ENCODE measurements at regions not wholly inside any gene's neighbourhood (a gene's known extent, or its start where the extent isn't known, plus 50 kb on each side); places are given as distances from the start of the nearest gene placed in this dataset.

GRCh38 chr9:29850664-29851063 is 2277.4 kb upstream of the C9orf72 start:
- Histone ChIP-seq H2BK15ac (ENCODE audit: low read depth, low read length) (no peak overlapping the region), H2AFZ (replicated peaks; ENCODE audit: low read length, poor library complexity) (no peak overlapping the region), H4K20me1 (ENCODE audit: insufficient read depth, low read length) (no peaks in the 10 kb centered on the region), H3K56ac (ENCODE audit: extremely low read depth, insufficient read depth, low read length) (no peak overlapping the region), H4K8ac (ENCODE audit: low read depth in 2 of 2, low read length in 2 of 2) (no peak overlapping the region), H3K14ac (replicated peaks; ENCODE audit: low read depth, low read length) (no peak overlapping the region), H2BK20ac (ENCODE audit: low read depth, low read length) (no peak overlapping the region), H3K27me3 (ENCODE audit: control insufficient read depth, insufficient read depth, low read length) (no peaks in the 10 kb centered on the region), H3K79me1 (ENCODE audit: low read depth in 1 of 2, low read length in 2 of 2) (no peaks in the 10 kb centered on the region), H3K9ac (ENCODE audit: low read depth, low read length) (no peak overlapping the region), H3K4me3 (ENCODE audit: insufficient read depth, low read depth, low read length) (no peak overlapping the region), H3K4me2 (ENCODE audit: low read depth, low read length) (no peak overlapping the region), H2AK5ac (ENCODE audit: low read depth, low read length) (no peak overlapping the region), H3K27ac (ENCODE audit: insufficient read depth, low read length) (no peak overlapping the region), H2BK5ac (ENCODE audit: low read depth, low read length, poor library complexity, severe bottlenecking) (no peak overlapping the region), H3K18ac (ENCODE audit: low read depth, low read length) (no peak overlapping the region), H4K91ac (ENCODE audit: insufficient read depth, low read depth, low read length) (no peak overlapping the region), H2BK120ac (ENCODE audit: low read depth, low read length) (no peak overlapping the region), H3K4ac (ENCODE audit: low read depth, low read length) (no peak overlapping the region), H3K9me1 (ENCODE audit: insufficient read depth, low read length) (no peaks in the 10 kb centered on the region), H3K9me3 (ENCODE audit: control insufficient read depth, insufficient read depth, low read length) (no peaks in the 10 kb centered on the region), H3K23ac (ENCODE audit: low read depth, low read length) (no peak overlapping the region), H3K4me1 (ENCODE audit: control insufficient read depth, insufficient read depth, low read length) (no peaks in the 10 kb centered on the region), H3K36me3 (ENCODE audit: control insufficient read depth, insufficient read depth, low read length) (no peaks in the 10 kb centered on the region), H2AK9ac (replicated peaks; ENCODE audit: low read depth, low read length, poor library complexity) (no peak overlapping the region), H4K5ac (ENCODE audit: low read depth, low read length) (no peak overlapping the region)
- POLR2A ChIA-PET (ENCODE audit: unreplicated experiment), result no interaction called here
- TF ChIP-seq CEBPB (IDR thresholded peaks at IDR 0.05; ENCODE audit: low read depth, low read length) (no peak), RCOR1 (IDR thresholded peaks at IDR 0.05; ENCODE audit: insufficient replicate concordance, low read length) (no peak), RAD21 (IDR thresholded peaks at IDR 0.05; ENCODE audit: low read length) (no peak), SMC3 (IDR thresholded peaks at IDR 0.05; ENCODE audit: low read depth, low read length) (no peak), NFE2L2 (IDR thresholded peaks at IDR 0.05; ENCODE audit: low read depth, low read length) (no peak), RFX5 (IDR thresholded peaks at IDR 0.05; ENCODE audit: low read depth, low read length) (no peak), MXI1 (IDR thresholded peaks at IDR 0.05; ENCODE audit: borderline replicate concordance, low read depth, low read length) (no peak), CHD1 (IDR thresholded peaks at IDR 0.05; ENCODE audit: low read depth, low read length) (no peak), CTCF (conservative IDR thresholded peaks at IDR 0.05; ENCODE audit: low read depth, low read length) (no peak), BHLHE40 (IDR thresholded peaks at IDR 0.05; ENCODE audit: low read depth, low read length) (no peak), MAZ (IDR thresholded peaks at IDR 0.05; ENCODE audit: borderline replicate concordance, low read depth, low read length) (no peak), MAFK (IDR thresholded peaks at IDR 0.05; ENCODE audit: low read depth, low read length) (no peak)
- TF ChIP-seq, protein P1, sequence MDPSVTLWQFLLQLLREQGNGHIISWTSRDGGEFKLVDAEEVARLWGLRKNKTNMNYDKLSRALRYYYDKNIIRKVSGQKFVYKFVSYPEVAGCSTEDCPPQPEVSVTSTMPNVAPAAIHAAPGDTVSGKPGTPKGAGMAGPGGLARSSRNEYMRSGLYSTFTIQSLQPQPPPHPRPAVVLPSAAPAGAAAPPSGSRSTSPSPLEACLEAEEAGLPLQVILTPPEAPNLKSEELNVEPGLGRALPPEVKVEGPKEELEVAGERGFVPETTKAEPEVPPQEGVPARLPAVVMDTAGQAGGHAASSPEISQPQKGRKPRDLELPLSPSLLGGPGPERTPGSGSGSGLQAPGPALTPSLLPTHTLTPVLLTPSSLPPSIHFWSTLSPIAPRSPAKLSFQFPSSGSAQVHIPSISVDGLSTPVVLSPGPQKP (IDR thresholded peaks at IDR 0.05; ENCODE audit: borderline replicate concordance, low read depth, low read length), result no peak
- TF ChIP-seq, protein P2, sequence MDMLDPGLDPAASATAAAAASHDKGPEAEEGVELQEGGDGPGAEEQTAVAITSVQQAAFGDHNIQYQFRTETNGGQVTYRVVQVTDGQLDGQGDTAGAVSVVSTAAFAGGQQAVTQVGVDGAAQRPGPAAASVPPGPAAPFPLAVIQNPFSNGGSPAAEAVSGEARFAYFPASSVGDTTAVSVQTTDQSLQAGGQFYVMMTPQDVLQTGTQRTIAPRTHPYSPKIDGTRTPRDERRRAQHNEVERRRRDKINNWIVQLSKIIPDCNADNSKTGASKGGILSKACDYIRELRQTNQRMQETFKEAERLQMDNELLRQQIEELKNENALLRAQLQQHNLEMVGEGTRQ (IDR thresholded peaks at IDR 0.05; ENCODE audit: low read depth, low read length), result no peak
- WGBS, 2 experiments (ENCODE audit: extremely low coverage in 2 of 2, insufficient read length in 1 of 2), result no CpG with 5 or more reads among the region's 1 CpG
- intact Hi-C loops (cut with micrococcal nuclease) (no loop called here), in situ Hi-C loops (cut with MboI; ENCODE audit: low sequenced_read_pairs) (no loop called here), dilution Hi-C loops (cut with HindIII; ENCODE audit: low sequenced_read_pairs, unreplicated experiment) (no loop called here)
- BruUV-seq (replicated peaks), result no TSS peak
- CTCF ChIA-PET, result no interaction called here
- DNase-seq, result no peak
- ATAC-seq (ENCODE audit: low read depth), result no peak
